ENCODE measurements at regions not wholly inside any gene's neighbourhood (a gene's known extent, or its start where the extent isn't known, plus 50 kb on each side); places are given as distances from the start of the nearest gene placed in this dataset.

- peaks cover 52% of the 10 kb centered on the region for H3K27me3 Mint-ChIP-seq
- H3K9me3 ChIP-seq (ENCODE audit: control insufficient read depth, low read length, poor library complexity, severe bottlenecking) = peaks cover 3% of the 10 kb centered on the region
- H3K27ac Mint-ChIP-seq = no peak overlapping the region
- H3K36me3 Mint-ChIP-seq (ENCODE audit: low read depth) = no peaks in the 10 kb centered on the region
- DNase-seq (no peak), ATAC-seq (no peak)
- no peaks in the 10 kb centered on the region for H3K4me1 Mint-ChIP-seq
- no peak overlapping the region for H3K4me3 Mint-ChIP-seq
Measured at GRCh38 chr2:204274991-204275390, 270.3 kb upstream of the PARD3B start.

DNA sequence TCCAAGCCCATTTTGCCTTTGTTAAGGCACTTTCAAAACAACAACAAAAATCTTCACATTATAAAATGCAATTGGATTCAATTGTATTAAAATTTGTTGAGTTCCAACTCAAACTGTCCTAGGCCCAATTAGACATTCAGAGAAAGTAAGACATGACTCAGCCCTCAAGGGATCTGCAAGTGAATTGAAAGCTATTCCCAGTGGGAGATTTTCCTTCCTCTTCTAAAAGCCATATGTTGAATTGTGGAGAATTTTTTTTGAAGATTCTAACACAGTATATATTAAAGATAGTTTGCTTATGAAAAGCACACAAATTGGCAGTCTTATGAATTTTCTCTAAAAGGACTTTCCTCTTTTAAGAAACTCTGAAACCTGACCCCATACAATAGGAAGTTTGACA lies 268.0 kb upstream of the PARD3B start:
- Mint-ChIP-seq H3K36me3 (ENCODE audit: low read depth) (no peaks in the 10 kb centered on the region), H3K4me1 (no peaks in the 10 kb centered on the region), H3K27me3 (peaks cover 62% of the 10 kb centered on the region), H3K4me3 (no peak overlapping the region), H3K27ac (no peak overlapping the region)
- no peak for ATAC-seq
- H3K9me3 ChIP-seq (ENCODE audit: control insufficient read depth, low read length, poor library complexity, severe bottlenecking) = peaks cover 3% of the 10 kb centered on the region
- DNase-seq = no peak

DNA sequence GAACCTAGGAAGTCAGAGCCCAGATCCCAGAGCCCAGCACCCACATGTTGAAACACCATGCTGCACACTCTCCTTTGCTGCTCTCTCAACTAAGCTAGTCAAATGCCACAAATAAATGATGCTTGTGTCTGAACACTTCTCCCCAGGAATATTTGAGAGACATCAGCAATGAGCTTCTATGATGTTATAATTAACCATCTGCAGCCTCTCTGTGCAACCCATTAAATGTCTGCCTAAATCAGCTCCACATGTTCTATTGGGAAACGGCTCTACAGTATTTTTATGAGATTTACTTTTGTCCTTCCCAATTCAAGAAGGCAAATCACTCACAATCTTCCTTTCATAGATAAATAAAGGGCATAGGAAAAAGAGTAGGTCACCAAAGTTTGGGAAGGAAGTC lies 266.8 kb upstream of the PARD3B start:
- H3K9me3 ChIP-seq (ENCODE audit: control insufficient read depth, low read length, poor library complexity, severe bottlenecking) = no peaks in the 10 kb centered on the region
- ATAC-seq = no peak
- Mint-ChIP-seq H3K4me1 (no peaks in the 10 kb centered on the region), H3K27me3 (peaks cover 71% of the 10 kb centered on the region), H3K4me3 (no peak overlapping the region), H3K36me3 (ENCODE audit: low read depth) (no peaks in the 10 kb centered on the region), H3K27ac (no peak overlapping the region)
- DNase-seq = no peak

DNA sequence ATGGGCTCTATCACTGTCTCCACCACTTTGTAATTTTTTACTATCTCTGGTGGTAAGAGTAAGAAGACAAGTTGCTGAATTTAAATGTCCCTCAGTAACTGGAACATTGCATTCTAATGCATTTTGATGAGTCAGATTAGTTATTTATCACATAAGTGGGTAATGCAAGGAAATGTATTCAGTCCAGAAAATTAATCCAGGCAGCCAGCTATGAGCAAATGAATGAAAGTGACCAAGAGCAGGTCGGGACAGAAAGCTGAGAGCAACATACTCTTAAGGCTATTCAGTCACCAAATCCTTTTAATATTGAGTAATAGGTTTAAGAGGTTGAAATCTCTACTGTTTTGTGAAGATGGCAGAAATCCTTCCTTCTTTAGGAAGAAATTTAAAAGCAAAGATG lies 265.5 kb upstream of the PARD3B start:
- Mint-ChIP-seq H3K27ac (no peak overlapping the region), H3K4me1 (peaks cover 4% of the 10 kb centered on the region), H3K4me3 (no peak overlapping the region), H3K27me3 (peaks cover 79% of the 10 kb centered on the region), H3K36me3 (ENCODE audit: low read depth) (no peaks in the 10 kb centered on the region)
- no peak for DNase-seq
- H3K9me3 ChIP-seq (ENCODE audit: control insufficient read depth, low read length, poor library complexity, severe bottlenecking) = no peaks in the 10 kb centered on the region
- ATAC-seq = no peak

DNA sequence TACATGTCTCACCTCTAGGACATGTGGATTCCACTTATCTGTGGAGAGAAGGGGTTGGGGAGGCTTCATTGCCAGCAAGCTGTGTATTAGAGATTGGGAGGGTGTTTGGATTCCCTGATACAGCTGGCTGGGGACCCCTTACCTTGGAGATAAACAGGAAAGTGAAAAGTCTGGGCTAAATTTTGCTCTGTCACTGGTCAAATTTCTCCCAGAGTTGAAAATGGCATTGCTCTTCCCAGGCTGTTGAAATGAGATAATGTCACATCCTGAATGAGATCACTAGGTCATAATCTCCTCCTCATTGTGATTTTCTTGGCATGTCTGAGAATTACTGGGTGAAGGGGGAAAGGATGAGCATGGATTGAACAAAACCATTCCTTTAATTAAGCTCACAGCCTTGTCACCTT lies 265.0 kb upstream of the PARD3B start:
- Mint-ChIP-seq H3K27ac (no peak overlapping the region), H3K36me3 (ENCODE audit: low read depth) (no peaks in the 10 kb centered on the region), H3K27me3 (peaks cover 80% of the 10 kb centered on the region), H3K4me1 (peaks cover 4% of the 10 kb centered on the region), H3K4me3 (no peak overlapping the region)
- H3K9me3 ChIP-seq (ENCODE audit: control insufficient read depth, low read length, poor library complexity, severe bottlenecking) = no peaks in the 10 kb centered on the region
- DNase-seq = no peak
- ATAC-seq = no peak

DNA sequence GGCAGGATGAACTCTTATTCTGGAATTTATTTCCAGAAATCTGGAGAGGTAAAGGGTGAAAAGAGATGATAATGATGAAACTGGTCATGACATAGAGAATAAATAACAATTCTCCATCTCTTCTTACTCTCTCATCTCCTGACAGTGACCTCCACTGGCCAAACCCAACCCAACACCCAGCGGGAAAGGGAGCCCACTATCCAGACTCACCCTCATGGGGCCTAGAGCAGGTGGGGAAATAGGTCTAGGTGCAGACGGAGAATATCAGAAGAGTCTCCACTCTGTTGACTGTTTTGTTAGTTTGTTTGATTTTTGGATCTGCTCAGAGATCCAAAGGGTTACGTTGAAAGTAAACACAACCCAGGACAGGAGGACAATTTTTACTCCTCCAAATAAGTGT lies 263.2 kb upstream of the PARD3B start:
- Mint-ChIP-seq H3K27me3 (peaks cover 69% of the 10 kb centered on the region), H3K36me3 (ENCODE audit: low read depth) (no peaks in the 10 kb centered on the region)
- no peak for DNase-seq

DNA sequence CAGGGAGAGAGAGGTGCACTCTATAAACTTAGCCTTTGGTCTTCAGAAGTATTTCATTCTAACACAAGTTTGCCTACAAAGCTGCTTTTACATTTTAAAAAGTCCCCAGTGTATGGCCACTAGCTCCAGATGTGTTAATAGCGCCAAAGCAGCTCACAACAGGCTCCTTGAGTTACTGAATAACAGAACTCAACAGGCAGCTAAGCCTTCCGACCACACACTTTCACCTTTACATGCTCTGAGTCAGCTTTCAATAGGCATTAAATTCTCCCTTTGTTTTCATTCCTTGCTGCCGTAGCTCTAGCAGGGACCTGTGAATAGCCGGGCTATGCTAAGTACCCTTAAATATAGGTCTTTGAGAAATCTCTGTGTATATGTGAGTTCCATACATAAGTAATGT lies 262.8 kb upstream of the PARD3B start:
- peaks cover 4% of the 10 kb centered on the region for H3K4me1 Mint-ChIP-seq
- peaks cover 73% of the 10 kb centered on the region for H3K27me3 Mint-ChIP-seq
- H3K36me3 Mint-ChIP-seq (ENCODE audit: low read depth) = no peaks in the 10 kb centered on the region
- H3K4me3 Mint-ChIP-seq = no peak overlapping the region
- H3K27ac Mint-ChIP-seq = no peak overlapping the region
- H3K9me3 ChIP-seq (ENCODE audit: control insufficient read depth, low read length, poor library complexity, severe bottlenecking) = no peaks in the 10 kb centered on the region
- DNase-seq = no peak
- ATAC-seq = no peak

More for the DNA sequence above, 263.2 kb upstream of the PARD3B start:
- H3K9me3 ChIP-seq (ENCODE audit: control insufficient read depth, low read length, poor library complexity, severe bottlenecking) = no peaks in the 10 kb centered on the region
- Mint-ChIP-seq H3K4me1 (peaks cover 4% of the 10 kb centered on the region), H3K4me3 (no peak overlapping the region), H3K27ac (no peak overlapping the region)
- no peak for ATAC-seq

DNA sequence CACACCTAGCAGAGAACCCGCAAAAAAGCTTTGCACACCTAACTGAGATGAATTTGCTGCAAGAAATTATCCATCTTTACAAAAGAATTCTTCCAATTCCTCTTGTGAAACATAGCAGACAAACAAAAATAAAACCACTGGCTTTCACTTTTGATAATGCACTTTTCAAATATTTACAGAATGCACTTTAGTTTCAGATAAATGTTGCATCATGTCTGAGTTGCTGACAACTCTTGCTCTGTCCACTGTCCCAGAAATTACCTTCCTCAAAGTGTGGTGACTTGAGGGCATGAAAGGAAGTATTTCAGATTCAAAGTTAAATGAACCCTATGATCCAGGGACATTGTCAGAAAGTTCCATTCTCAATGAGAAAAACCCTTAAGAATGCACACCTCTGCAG lies 256.2 kb upstream of the PARD3B start:
- DNase-seq (no peak), ATAC-seq (no peak)
- no peaks in the 10 kb centered on the region for H3K9me3 ChIP-seq (ENCODE audit: control insufficient read depth, low read length, poor library complexity, severe bottlenecking)
- Mint-ChIP-seq H3K27ac (no peak overlapping the region), H3K36me3 (ENCODE audit: low read depth) (peaks cover 3% of the 10 kb centered on the region), H3K27me3 (peaks cover 64% of the 10 kb centered on the region), H3K4me1 (peaks cover 2% of the 10 kb centered on the region), H3K4me3 (no peak overlapping the region)

DNA sequence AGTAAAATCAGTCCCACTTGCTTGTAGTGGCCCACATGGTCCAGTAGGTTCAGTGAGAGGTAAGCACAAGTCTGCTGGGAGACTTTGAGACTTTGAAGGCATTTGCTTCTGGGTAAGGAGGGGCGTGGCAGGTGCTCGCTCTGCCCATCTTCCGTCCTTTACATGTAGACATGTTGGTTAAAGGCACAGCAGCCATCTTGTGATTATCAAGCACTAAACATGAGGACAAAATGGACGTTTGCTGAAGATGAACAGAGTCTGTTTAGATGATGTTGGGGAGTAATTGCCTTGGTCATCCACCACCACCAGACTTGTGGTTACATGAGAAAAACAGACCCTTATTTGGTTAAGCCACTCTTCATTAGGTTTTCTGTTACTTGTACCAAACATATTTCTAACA lies 252.8 kb upstream of the PARD3B start:
- no peak for ATAC-seq
- H3K27ac Mint-ChIP-seq = no peak overlapping the region
- H3K36me3 Mint-ChIP-seq (ENCODE audit: low read depth) = peaks cover 7% of the 10 kb centered on the region
- H3K27me3 Mint-ChIP-seq = peaks cover 66% of the 10 kb centered on the region
- no peak overlapping the region for H3K4me3 Mint-ChIP-seq
- no peak for DNase-seq
- H3K4me1 Mint-ChIP-seq = no peaks in the 10 kb centered on the region
- no peaks in the 10 kb centered on the region for H3K9me3 ChIP-seq (ENCODE audit: control insufficient read depth, low read length, poor library complexity, severe bottlenecking)

GRCh38 chr2:204293884-204294747 lies 251.2 kb upstream of the PARD3B start:
- DNase-seq (no peak), ATAC-seq (no peak)
- H3K9me3 ChIP-seq (ENCODE audit: control insufficient read depth, low read length, poor library complexity, severe bottlenecking) = no peaks in the 10 kb centered on the region
- H3K27ac Mint-ChIP-seq = no peak overlapping the region
- no peaks in the 10 kb centered on the region for H3K4me1 Mint-ChIP-seq
- H3K27me3 Mint-ChIP-seq = peaks cover 57% of the 10 kb centered on the region
- H3K36me3 Mint-ChIP-seq (ENCODE audit: low read depth) = peaks cover 7% of the 10 kb centered on the region
- no peak overlapping the region for H3K4me3 Mint-ChIP-seq

DNA sequence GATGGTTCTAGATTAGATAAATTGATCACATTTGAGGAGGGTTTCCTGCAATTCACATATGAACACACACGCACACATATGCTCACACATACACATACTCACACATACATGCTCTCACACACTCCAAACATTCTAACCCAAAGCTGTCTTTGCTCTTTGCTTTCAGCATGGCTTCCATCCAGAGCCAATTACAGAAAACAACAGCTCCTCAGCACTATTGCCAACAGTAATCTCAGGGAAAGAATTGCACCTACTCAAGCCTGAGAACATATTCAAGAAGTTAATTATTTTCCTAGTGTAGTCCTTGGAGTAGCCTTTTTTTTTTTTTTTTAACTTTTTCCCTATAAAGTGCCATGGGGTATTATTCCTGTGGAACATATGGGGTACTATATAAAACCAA lies 246.9 kb upstream of the PARD3B start:
- ATAC-seq (no peak), DNase-seq (no peak)
- Mint-ChIP-seq H3K4me1 (no peaks in the 10 kb centered on the region), H3K36me3 (ENCODE audit: low read depth) (peaks cover 4% of the 10 kb centered on the region), H3K27me3 (peaks cover 40% of the 10 kb centered on the region), H3K27ac (no peak overlapping the region), H3K4me3 (no peak overlapping the region)
- no peaks in the 10 kb centered on the region for H3K9me3 ChIP-seq (ENCODE audit: control insufficient read depth, low read length, poor library complexity, severe bottlenecking)

- Mint-ChIP-seq H3K4me1 (no peaks in the 10 kb centered on the region), H3K4me3 (no peak overlapping the region), H3K27ac (no peak overlapping the region), H3K27me3 (peaks cover 35% of the 10 kb centered on the region), H3K36me3 (ENCODE audit: low read depth) (peaks cover 2% of the 10 kb centered on the region)
- no peak for DNase-seq
- ATAC-seq = no peak
- H3K9me3 ChIP-seq (ENCODE audit: control insufficient read depth, low read length, poor library complexity, severe bottlenecking) = no peaks in the 10 kb centered on the region
Measured at GRCh38 chr2:204299766-204300165, 245.5 kb upstream of the PARD3B start.

DNA sequence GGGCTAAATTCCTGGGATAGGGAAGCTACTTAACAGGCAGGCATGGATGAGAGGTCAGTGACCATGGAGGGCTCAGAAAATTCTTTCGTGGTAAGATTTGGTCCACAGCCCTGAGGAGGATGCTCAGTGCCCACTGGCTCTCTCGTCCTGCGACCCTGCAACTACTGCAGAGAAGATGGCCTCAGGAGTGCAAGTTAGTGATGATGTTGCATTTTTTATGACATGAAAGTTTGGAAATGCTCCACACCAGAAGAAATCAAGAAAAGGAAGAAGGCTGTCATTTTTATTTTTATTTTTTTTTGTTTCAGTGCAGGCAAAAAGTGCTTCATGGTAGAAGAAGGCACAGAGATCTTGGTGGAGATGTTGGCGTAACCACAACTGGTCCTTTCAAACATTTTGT lies 238.6 kb upstream of the PARD3B start:
- H3K4me3 Mint-ChIP-seq = no peak overlapping the region
- peaks cover 49% of the 10 kb centered on the region for H3K27me3 Mint-ChIP-seq
- no peaks in the 10 kb centered on the region for H3K36me3 Mint-ChIP-seq (ENCODE audit: low read depth)
- no peak for ATAC-seq
- H3K9me3 ChIP-seq (ENCODE audit: control insufficient read depth, low read length, poor library complexity, severe bottlenecking) = no peaks in the 10 kb centered on the region
- peak overlapping the region; percentile 39 for H3K27ac Mint-ChIP-seq
- no peaks in the 10 kb centered on the region for H3K4me1 Mint-ChIP-seq
- DNase-seq = no peak

DNA sequence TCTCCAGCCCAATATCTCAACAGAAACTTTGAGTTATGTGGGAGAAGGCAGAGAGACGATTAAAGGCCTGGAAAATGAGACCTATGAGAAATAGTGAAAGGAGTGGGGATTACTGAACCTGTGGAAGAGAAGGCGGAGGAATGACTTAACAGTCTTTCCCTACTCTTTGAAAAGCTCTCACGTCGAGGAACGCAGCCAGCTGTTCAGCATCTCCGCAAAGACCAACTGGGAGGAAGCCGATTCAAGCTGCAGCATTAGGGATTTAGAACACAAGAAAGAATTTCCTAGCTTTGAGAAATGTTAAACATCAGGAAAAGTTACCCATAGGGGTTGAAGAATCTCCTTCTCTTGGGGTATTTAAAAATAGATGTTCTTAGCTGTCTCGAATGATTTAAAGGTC lies 233.2 kb upstream of the PARD3B start:
- peaks cover 2% of the 10 kb centered on the region for H3K4me1 Mint-ChIP-seq
- ATAC-seq (no peak), DNase-seq (no peak)
- H3K4me3 Mint-ChIP-seq = no peak overlapping the region
- no peaks in the 10 kb centered on the region for H3K36me3 Mint-ChIP-seq (ENCODE audit: low read depth)
- H3K27ac Mint-ChIP-seq = no peak overlapping the region
- peaks cover 64% of the 10 kb centered on the region for H3K27me3 Mint-ChIP-seq
- no peaks in the 10 kb centered on the region for H3K9me3 ChIP-seq (ENCODE audit: control insufficient read depth, low read length, poor library complexity, severe bottlenecking)
